Colonic mucosa (tissue), 4 donors: ENCODE measurements at regions not wholly inside any gene's neighbourhood (a gene's known extent, or its start where the extent isn't known, plus 50 kb on each side); places are given as distances from the start of the nearest gene placed in this dataset.

Experiments
- DNase-seq: peaks from one replicate; pipeline ENCODE4 v3.0.0-alpha.2; 2020
- H3K27ac ChIP-seq: fragments of 200-600 bp; one replicate; pipeline ENCODE4 v1.8.0; 2021
- H3K27me3 ChIP-seq: fragments of 200-600 bp; one replicate; pipeline ENCODE4 v1.8.0; 2021
- H3K36me3 ChIP-seq: fragments of 200-600 bp; one replicate; pipeline ENCODE4 v1.8.0; 2021
- H3K4me1 ChIP-seq: fragments of 200-600 bp; one replicate; pipeline ENCODE4 v1.8.0; 2021; ENCODE audit warnings: mild to moderate bottlenecking
- H3K4me3 ChIP-seq: fragments of 200-600 bp; one replicate; pipeline ENCODE4 v1.8.0; 2021
- H3K9ac ChIP-seq, 2 donors: one replicate each; pipeline ENCODE4 v1.7.0; 2013; ENCODE audit warnings: control low read depth in 2 of 2, low read depth in 2 of 2, low read length in 2 of 2
- H3K9me3 ChIP-seq: fragments of 200-600 bp; one replicate; pipeline ENCODE4 v1.8.0; 2021
- CTCF ChIP-seq: fragments of 200-600 bp; IDR thresholded peaks from one replicate; pipeline ENCODE4 v1.8.0; 2022; ENCODE audit warnings: antibody characterized with exemption, mild to moderate bottlenecking
- intact Hi-C: fragments of 100-400 bp; cut with DNase I; formaldehyde crosslinking; loops from one replicate; pipeline ENCODE4 v1.14.1; 2022
- donor health status: healthy.
- donor health status: DM: no; HTN: no; CAD: no.
- donor health status: DM: no; HTN: no; CAD: no.

- Histone ChIP-seq H3K27me3 (no peaks in the 10 kb centered on the region), H3K4me1 (no peaks in the 10 kb centered on the region), H3K9ac (no peak overlapping the region), H3K36me3 (no peaks in the 10 kb centered on the region), H3K9me3 (no peaks in the 10 kb centered on the region), H3K27ac (no peak overlapping the region), H3K4me3 (no peak overlapping the region)
- intact Hi-C loops: no loop called here
- TF ChIP-seq CTCF: no peak
- DNase-seq: no peak
Observed at GRCh38 chr14:80323038-80323665, 111.8 kb upstream of the DIO2 start.

- Histone ChIP-seq H3K36me3 (no peaks in the 10 kb centered on the region), H3K27ac (no peak overlapping the region), H3K27me3 (no peaks in the 10 kb centered on the region), H3K4me1 (no peaks in the 10 kb centered on the region), H3K9me3 (no peaks in the 10 kb centered on the region), H3K4me3 (no peak overlapping the region), H3K9ac (no peak overlapping the region)
- no peak for TF ChIP-seq CTCF
- DNase-seq: no peak
- intact Hi-C loops: no loop called here
Observed at GRCh38 chr14:80316441-80316840, 105.1 kb upstream of the DIO2 start.

DNA sequence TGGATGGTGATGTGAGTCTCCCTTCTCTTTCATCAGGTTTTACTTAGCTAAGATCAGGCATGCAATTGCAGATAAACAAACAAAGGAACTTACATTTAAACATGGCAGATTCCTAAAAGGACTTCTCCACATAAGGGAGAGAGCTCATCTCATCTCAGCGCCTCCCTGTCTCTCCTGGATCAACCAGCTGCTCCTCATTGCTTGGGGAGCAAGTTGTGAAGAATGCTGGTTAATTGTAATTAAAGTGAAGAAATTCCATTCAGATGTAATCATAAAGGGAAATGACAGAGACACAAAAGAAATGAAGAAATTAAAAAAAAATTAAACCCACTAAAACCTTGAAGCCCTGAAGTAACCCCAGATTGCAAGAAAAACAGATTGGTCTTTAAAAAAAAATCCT, 104.4 kb upstream of the DIO2 start:
- intact Hi-C loops: no loop called here
- Histone ChIP-seq H3K36me3 (no peaks in the 10 kb centered on the region), H3K9ac (no peak overlapping the region), H3K4me3 (no peak overlapping the region), H3K27ac (no peak overlapping the region), H3K4me1 (no peaks in the 10 kb centered on the region), H3K9me3 (no peaks in the 10 kb centered on the region), H3K27me3 (no peaks in the 10 kb centered on the region)
- DNase-seq: no peak
- no peak for TF ChIP-seq CTCF

- Histone ChIP-seq H3K9ac (no peak overlapping the region), H3K27ac (no peak overlapping the region), H3K27me3 (no peaks in the 10 kb centered on the region), H3K4me3 (no peak overlapping the region), H3K9me3 (no peaks in the 10 kb centered on the region), H3K4me1 (no peaks in the 10 kb centered on the region), H3K36me3 (no peaks in the 10 kb centered on the region)
- no peak for TF ChIP-seq CTCF
- intact Hi-C loops: no loop called here
- no peak for DNase-seq
Observed at GRCh38 chr14:80313806-80314205, 102.5 kb upstream of the DIO2 start.

- no peak overlapping the region for H3K9ac ChIP-seq
- H3K27me3 ChIP-seq: no peaks in the 10 kb centered on the region
- H3K9me3 ChIP-seq: no peaks in the 10 kb centered on the region
- H3K4me1 ChIP-seq: no peaks in the 10 kb centered on the region
- intact Hi-C loops: no loop called here
- no peak overlapping the region for H3K27ac ChIP-seq
- TF ChIP-seq CTCF: no peak
- H3K36me3 ChIP-seq: no peaks in the 10 kb centered on the region
- DNase-seq: no peak
- H3K4me3 ChIP-seq: no peak overlapping the region
Observed at GRCh38 chr14:80310938-80311750, 99.8 kb upstream of the DIO2 start.
